COLO668 (cell line): ENCODE measurements at regions not wholly inside any gene's neighbourhood (a gene's known extent, or its start where the extent isn't known, plus 50 kb on each side); places are given as distances from the start of the nearest gene placed in this dataset.

Experiments
- DNase-seq: peaks from one replicate; lab custom pipeline; 2025; ENCODE audit not compliant: unreplicated experiment; lab: John Stamatoyannopoulos, UW

DNA sequence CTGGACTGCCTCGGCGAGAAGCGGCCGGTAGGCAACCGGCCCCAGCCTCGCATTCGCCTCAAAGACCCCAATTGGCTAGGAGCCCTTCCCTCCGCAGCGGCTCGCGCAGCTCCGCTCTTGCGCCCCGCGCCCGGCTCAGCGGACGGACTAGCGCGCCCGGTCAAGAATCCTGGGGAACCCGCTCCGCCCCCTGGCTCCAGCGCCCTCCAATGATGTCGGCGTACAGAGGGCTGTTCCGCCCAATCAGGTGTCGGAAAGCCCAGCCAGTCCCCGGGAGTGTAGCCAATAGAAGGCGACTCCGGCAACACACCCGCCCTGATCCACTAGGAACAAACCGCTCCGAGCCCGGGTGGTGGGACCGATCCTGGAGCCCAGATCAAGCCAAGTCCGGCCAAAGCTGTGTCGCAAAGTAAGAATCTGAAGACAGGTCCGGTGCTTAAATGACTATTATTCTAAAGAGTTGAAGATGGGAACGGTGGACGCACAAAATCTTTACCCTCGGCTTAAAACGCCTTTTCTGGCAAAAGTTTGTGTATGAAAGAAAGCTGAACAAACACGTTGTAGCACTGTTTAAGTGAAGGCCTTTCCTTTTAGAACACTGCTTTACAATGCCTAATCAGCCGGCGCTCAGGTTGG, 132.2 kb downstream of the OGFRL1 start:
- DNase-seq: peak; percentile 71

- DNase-seq: no peak
Observed at GRCh38 chr6:71421611-71422010, 133.0 kb downstream of the OGFRL1 start.

DNA sequence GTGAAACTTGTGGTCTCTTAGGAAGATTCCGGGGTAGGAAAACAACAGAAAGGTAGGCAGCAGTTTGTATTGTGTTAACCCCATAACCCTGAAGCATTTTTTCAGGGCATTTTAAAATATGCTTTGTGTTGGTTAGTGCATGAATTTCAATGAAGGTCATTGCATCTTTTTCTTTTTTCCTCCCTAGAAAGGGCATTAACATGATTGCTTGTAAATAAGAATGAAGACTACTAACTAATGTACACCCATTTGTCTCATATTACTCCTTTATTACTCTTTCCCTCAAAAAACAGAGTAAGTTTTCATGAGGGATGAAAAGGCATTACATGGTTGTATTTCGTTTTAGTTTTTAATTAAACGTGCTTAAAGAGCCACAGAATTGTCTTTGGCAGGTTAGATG, 141.4 kb downstream of the OGFRL1 start:
- no peak for DNase-seq

- no peak for DNase-seq
Observed at GRCh38 chr6:71433441-71433840, 144.8 kb downstream of the OGFRL1 start.

DNA sequence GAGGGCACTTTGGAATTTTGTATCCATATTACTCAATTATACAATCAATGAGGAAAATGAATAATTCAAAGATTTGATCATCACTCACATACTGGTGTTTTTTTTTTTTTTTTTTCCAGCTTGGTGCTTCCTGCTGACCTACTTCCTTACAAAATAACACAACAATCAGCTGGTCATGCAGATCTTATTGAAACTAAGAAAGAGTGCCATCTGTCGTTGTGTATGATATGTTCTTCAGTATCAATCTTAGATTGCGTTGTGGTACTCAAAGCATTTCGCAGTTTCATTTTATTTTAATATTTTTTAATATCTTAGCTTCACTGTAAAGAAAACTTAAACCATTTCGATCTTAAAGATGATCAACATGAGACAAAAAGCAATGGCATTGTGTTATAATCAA, 155.6 kb downstream of the OGFRL1 start:
- no peak for DNase-seq

DNA sequence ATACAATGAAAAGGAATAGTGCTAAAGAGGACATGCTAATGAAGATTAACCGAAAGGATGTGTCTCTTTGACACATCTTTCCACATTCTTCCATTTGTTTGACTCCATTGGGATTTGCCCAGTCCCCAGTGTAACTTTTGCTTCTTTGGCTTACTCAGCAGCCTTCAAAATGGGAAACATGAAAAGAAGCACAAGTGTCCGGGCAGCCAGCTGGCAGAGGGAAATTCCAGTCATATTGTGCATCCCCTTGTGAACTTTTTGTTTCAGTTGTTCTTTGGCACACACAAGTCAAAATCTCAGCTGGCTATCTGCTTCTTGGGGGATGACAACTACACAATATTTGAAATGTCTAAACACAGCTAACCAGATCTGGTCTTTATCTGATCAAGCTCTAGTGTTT, 157.4 kb downstream of the OGFRL1 start:
- DNase-seq: no peak

DNA sequence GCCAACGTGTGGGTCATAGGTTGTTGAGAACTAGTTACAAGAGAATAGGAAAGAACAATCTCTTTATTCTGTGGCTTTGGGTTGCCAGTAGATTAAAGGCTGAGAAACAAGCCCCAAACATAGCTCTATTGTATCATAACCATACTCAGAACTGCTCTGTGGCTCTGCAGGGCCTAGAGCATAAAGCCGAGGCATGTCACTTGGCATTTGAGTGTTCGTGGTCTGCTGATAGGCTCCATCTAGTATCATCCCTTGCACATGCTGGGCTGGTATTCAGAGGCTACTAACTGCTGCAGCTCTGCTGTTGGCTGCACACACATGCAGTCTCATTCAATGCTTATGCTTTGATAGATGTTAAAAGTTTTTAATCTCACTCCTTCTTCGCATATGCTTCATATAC, 157.9 kb downstream of the OGFRL1 start:
- DNase-seq: no peak

DNA sequence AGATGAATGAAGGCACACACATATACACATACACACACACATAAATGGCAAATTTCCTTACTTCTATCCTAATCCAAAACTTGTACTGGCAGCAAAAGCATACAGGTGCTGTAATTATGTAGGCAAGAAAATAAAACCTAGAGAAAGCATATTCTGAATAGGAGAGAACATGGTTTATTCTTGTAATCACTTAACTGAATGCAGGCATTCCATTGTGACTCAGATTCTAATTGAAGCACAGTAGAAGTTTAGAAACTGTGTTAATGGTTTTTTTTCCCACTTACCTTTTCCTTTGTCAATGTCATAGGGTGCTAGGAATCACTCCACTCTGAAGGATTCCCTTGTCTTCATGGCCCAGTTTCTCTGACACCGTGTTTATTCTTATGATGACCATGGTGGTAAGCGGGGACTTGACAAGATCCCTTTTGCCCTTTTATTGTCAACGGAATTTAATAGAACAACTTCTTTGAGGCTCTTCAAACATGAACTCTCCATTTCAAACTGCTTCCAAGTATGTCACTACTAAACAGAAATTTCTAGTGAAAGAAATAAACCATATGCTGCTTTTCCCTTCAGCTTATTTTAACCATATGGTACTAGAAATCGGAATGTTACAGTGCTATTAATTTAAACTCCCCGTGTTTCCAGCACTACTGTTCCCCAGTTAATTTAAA, 164.2 kb downstream of the OGFRL1 start:
- DNase-seq: no peak

DNA sequence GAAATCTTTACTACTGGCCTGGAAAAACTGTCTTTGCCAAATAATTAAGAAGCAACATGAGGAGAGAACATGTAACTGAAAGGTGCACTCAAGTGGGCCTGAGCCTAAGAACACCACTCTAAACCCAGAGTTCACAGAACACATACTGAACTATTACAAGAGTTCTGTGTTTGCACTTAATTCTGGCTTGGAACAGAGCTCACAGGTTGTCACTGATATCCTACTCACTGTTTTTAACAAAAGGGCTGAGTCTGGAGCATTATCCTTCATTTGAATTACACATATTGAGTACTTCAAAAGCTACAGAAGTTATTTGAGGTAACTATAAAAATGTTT, 164.7 kb downstream of the OGFRL1 start:
- no peak for DNase-seq

GRCh38 chr6:71454056-71454455, 165.4 kb downstream of the OGFRL1 start:
- no peak for DNase-seq

DNA sequence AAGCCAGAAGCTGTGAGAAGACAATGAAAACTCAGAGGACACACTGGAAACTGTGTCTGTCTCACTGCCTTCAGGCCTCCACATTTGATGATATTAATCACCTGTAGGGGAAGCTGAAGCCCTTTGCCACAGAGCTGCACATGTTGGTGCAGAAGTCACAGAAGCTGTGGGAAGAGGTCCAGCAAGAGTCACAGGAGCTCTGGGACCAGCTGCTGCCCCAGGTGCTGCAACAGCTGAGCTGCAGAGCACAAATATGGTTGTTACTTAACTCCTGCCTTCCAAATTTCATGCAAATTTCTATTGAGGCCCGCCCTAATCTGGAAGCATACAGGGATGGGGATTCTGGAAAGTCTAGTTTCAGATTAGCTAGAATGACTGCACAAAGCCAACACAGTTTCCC, 169.3 kb downstream of the OGFRL1 start:
- DNase-seq: peak; percentile 5

DNA sequence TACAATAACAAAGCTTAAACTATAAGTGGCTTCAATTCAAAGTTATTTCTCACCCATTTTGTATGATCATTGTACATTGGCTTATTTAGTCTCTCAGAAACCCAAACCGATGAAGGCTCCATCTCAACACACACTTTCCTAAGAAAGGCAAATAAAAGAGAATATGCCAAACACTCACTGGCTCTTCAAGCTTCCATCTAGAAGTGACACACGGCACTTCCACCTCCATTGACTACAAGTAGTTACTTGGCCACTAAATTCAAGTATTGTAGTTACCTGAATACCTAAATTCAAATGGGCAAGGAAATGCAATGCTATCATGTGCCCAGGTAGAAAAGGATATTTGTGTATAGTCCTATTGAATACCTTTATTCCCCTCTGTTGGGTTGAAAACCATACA, 170.6 kb downstream of the OGFRL1 start:
- DNase-seq: no peak

- DNase-seq: no peak
Observed at GRCh38 chr6:71460933-71461332, 172.3 kb downstream of the OGFRL1 start.

DNA sequence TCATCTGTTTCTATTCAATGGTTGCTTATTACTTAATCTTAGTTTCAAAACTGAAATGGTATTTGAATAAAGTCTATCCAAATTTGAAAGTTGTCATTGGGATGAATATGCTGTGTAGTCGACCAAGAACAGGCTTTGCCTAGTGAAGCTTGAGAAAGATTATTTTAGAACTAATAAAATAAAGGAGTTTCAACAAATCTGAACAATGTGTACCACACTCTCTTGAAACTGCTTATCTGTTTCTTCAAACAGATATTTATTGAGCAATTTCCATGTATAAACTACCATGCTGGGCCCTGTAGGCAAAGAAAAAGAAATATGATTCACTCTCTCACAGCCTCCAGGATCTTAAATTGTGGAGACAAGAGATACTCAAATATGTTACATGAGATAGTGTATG, 174.4 kb downstream of the OGFRL1 start:
- no peak for DNase-seq

GRCh38 chr6:71465096-71465495, 176.5 kb downstream of the OGFRL1 start:
- no peak for DNase-seq

- no peak for DNase-seq
Observed at GRCh38 chr6:71466362-71466761, 177.8 kb downstream of the OGFRL1 start.

DNA sequence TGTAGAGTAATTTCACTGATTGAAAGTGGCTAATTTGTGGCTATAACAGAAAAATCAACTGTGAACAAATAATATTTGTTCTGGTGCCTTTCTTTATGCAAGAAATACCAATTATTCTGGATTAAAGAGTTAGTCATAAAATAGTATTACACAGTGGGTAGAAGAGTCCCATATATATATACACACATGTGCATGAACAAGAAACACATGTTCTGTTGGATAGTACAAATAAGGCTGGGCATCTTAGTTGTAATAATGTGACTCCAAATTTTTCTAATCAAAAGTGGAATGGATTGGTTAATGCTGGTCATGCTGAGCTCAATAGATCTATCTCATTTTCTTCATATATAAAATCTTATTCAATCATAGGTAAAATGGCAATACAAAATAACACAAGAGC, 179.4 kb downstream of the OGFRL1 start:
- DNase-seq: no peak

DNA sequence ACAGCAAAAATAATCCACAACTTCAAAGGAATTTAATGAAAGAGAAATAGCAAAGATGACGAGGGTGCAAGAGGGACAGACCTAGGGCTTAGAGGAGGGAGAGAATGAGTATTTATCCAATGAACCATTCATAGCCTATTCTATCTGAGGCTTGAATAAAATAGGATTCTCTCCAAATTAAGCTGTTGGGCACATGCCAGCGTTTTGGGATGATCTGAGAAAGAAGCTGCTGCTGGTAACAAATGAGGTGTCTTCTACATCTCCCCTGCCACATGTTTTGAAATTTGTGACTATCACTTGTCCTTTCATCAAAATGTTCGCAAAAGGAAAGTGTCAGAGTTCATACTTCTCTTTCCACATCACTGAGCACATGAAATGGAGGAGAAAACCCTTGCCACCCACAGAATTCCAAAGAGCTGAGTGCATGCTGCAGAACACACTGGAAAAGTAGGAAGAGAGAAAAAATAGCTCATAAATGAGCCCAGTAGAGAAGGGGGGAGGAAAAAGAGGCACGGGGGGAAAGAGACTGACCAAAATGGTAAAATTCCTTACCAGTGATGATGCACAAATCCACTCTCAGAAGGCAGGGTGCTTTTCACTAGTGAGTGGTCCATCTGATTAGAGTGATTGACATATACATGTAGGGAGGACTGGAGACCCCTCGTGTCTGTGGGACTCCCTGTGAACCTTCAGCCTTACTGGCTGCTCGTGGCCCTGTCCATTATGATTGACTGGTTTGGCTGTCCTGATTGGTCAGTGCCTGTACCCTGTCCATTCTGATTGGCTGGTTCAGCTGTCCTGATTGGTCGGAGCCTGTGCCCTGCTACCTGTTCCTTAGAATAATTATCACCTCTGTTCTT, 180.5 kb downstream of the OGFRL1 start:
- no peak for DNase-seq

- no peak for DNase-seq
Observed at GRCh38 chr6:71471718-71472117, 183.1 kb downstream of the OGFRL1 start.

DNA sequence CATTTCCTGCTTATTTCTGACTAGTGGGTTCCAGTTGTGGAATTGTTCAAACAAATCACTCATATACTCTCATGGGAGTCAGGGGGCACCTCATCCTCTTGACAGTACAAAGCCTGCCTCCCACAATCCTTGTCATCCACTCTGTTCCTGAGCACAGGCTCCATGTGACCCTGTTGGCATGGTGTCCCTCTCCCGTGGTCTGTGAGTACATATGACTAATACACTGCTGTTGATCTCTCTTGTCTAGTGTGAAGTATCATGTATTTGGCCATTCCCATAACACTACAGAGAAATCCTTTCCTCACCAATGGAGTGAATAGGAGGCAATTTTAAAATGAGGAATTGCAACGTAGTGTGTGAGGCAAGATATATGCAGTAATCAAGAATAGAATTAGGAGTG, 185.3 kb downstream of the OGFRL1 start:
- no peak for DNase-seq

DNA sequence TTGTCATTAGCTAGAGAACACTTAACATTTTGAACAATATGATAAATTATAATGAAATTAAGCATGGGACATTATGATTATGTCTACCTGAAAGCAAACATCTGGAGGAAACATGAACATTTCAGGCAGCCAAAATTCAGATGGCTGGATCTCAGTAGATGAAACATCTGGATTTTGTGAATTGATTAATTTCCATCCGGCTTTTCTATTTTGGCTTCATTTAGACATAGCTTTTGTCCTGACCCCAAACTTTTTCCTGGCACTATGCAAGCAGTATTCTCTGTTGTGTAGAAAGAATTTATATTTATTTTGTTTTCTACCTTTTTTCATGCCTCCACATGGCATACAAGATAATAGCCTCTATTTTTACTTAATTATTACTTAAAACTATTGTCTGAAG, 186.3 kb downstream of the OGFRL1 start:
- DNase-seq: no peak

DNA sequence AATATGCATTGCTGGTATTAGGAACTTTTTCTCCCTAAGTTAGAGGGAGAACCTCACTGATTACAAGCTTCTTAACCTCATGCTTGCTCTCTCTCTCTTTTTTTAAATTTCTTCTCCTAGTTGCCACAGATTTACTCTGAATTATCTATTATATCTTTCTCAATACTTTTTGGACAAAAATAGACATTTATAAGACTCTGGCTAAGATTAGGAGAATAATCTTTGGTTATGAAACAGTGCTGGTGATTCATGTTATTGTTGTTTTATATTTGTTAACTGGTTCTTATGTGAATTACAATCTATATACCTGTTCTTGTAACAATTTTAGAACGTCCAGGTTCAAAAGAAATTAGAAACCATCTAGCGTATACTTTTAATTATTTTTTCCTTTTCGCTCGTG, 187.8 kb downstream of the OGFRL1 start:
- no peak for DNase-seq
